HTR-8/SVneo (cell line): ENCODE measurements at regions not wholly inside any gene's neighbourhood (a gene's known extent, or its start where the extent isn't known, plus 50 kb on each side); places are given as distances from the start of the nearest gene placed in this dataset.

Experiments
- DNase-seq: peaks from one replicate; pipeline ENCODE4 v3.0.0; 2011; ENCODE audit warnings: low spot score, mixed read lengths; ENCODE audit not compliant: insufficient read length
- FAIRE-seq: peaks from 2 replicates; lab custom pipeline; 2011; peaks lifted over from hg19 to GRCh38; lab: Jason Lieb, UNC

- no peak for FAIRE-seq
Observed at GRCh38 chr6:111984081-111984480, 69.8 kb upstream of the CCN6 start.

GRCh38 chr6:111984516-111985201, 69.2 kb upstream of the CCN6 start:
- FAIRE-seq (no peak), DNase-seq (no peak)

More at GRCh38 chr6:111984081-111984480, 69.8 kb upstream of the CCN6 start:
- DNase-seq = no peak

GRCh38 chr6:111985202-111985731, 68.6 kb upstream of the CCN6 start:
- FAIRE-seq = no peak

GRCh38 chr6:111986651-111987050, 67.3 kb upstream of the CCN6 start:
- FAIRE-seq = no peak
- DNase-seq = no peak

More at GRCh38 chr6:111985202-111985731, 68.6 kb upstream of the CCN6 start:
- DNase-seq = peak; percentile 37

- DNase-seq = no peak
- no peak for FAIRE-seq
Observed at GRCh38 chr6:111987295-111987694, 66.6 kb upstream of the CCN6 start.

- no peak for DNase-seq
- no peak for FAIRE-seq
Observed at GRCh38 chr6:111988926-111989325, 65.0 kb upstream of the CCN6 start.

GRCh38 chr6:111989743-111990142, 64.2 kb upstream of the CCN6 start:
- DNase-seq = no peak
- no peak for FAIRE-seq

- no peak for DNase-seq
- FAIRE-seq = no peak
Observed at GRCh38 chr6:111990214-111990613, 63.7 kb upstream of the CCN6 start.

GRCh38 chr6:111992851-111993250, 61.1 kb upstream of the CCN6 start:
- no peak for DNase-seq
- no peak for FAIRE-seq

GRCh38 chr6:111993342-111993741, 60.6 kb upstream of the CCN6 start:
- DNase-seq (no peak), FAIRE-seq (no peak)

GRCh38 chr6:111994791-111995190, 59.1 kb upstream of the CCN6 start:
- no peak for FAIRE-seq

GRCh38 chr6:111995404-111995803, 58.5 kb upstream of the CCN6 start:
- FAIRE-seq (no peak), DNase-seq (no peak)

More at GRCh38 chr6:111994791-111995190, 59.1 kb upstream of the CCN6 start:
- no peak for DNase-seq

GRCh38 chr6:111996144-111996865, 57.6 kb upstream of the CCN6 start:
- FAIRE-seq = no peak
- no peak for DNase-seq

GRCh38 chr6:111997078-111997852, 56.6 kb upstream of the CCN6 start:
- FAIRE-seq (peak; percentile 86), DNase-seq (peak; percentile 79)

- no peak for FAIRE-seq
Observed at GRCh38 chr6:111997853-111998208, 56.1 kb upstream of the CCN6 start.

GRCh38 chr6:112002307-112002706, 51.6 kb upstream of the CCN6 start:
- DNase-seq = no peak
- peak; percentile 52 for FAIRE-seq

More at GRCh38 chr6:111997853-111998208, 56.1 kb upstream of the CCN6 start:
- no peak for DNase-seq
